ENCODE measurements at regions not wholly inside any gene's neighbourhood (a gene's known extent, or its start where the extent isn't known, plus 50 kb on each side); places are given as distances from the start of the nearest gene placed in this dataset.

DNA sequence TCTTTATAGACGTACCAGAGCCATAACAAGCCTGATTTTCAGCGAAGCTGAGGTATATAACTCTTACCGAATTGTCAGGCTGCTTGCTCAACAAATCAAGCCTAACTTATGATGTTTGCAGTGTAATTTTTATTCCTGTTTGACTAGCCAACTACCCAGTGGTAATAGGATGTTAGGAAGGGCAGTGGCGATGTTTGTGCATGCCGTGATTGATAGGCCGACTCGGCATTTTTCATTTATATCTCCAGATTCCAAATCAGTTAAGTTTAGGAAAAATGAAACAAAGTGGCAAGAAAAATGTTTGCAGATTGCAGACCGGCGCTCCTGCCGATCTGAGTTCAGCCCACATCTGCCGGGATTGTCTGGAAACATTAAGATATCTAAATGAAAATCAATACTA is 401.6 kb upstream of the ZNF507 start:
- Histone ChIP-seq H3K9ac (ENCODE audit: low read depth, low read length) (no peak overlapping the region), H4K20me1 (ENCODE audit: insufficient read depth, low read length) (no peaks in the 10 kb centered on the region), H3K79me1 (ENCODE audit: low read depth in 1 of 2, low read length in 2 of 2) (no peaks in the 10 kb centered on the region), H3K4ac (ENCODE audit: low read depth, low read length) (no peak overlapping the region), H3K36me3 (ENCODE audit: control insufficient read depth, insufficient read depth, low read length) (no peaks in the 10 kb centered on the region), H3K14ac (replicated peaks; ENCODE audit: low read depth, low read length) (no peak overlapping the region), H3K27ac (ENCODE audit: insufficient read depth, low read length) (no peak overlapping the region), H2AK9ac (replicated peaks; ENCODE audit: low read depth, low read length, poor library complexity) (no peak overlapping the region), H2BK20ac (ENCODE audit: low read depth, low read length) (no peak overlapping the region), H3K18ac (ENCODE audit: low read depth, low read length) (no peak overlapping the region), H3K56ac (ENCODE audit: extremely low read depth, insufficient read depth, low read length) (no peak overlapping the region), H4K91ac (ENCODE audit: insufficient read depth, low read depth, low read length) (no peak overlapping the region), H3K27me3 (ENCODE audit: control insufficient read depth, insufficient read depth, low read length) (no peaks in the 10 kb centered on the region), H3K9me1 (ENCODE audit: insufficient read depth, low read length) (no peaks in the 10 kb centered on the region), H3K4me1 (ENCODE audit: control insufficient read depth, insufficient read depth, low read length) (no peaks in the 10 kb centered on the region), H2AK5ac (ENCODE audit: low read depth, low read length) (no peak overlapping the region), H3K23ac (ENCODE audit: low read depth, low read length) (no peak overlapping the region), H2BK120ac (ENCODE audit: low read depth, low read length) (no peak overlapping the region), H2BK15ac (ENCODE audit: low read depth, low read length) (no peak overlapping the region), H4K5ac (ENCODE audit: low read depth, low read length) (no peak overlapping the region), H2AFZ (replicated peaks; ENCODE audit: low read length, poor library complexity) (no peak overlapping the region), H3K4me2 (ENCODE audit: low read depth, low read length) (no peak overlapping the region), H3K9me3 (ENCODE audit: control insufficient read depth, insufficient read depth, low read length) (peaks cover 22% of the 10 kb centered on the region), H2BK5ac (ENCODE audit: low read depth, low read length, poor library complexity, severe bottlenecking) (no peak overlapping the region), H3K4me3 (ENCODE audit: insufficient read depth, low read depth, low read length) (no peak overlapping the region), H4K8ac (ENCODE audit: low read depth in 2 of 2, low read length in 2 of 2) (no peak overlapping the region)
- ChIA-PET POLR2A (ENCODE audit: unreplicated experiment) (no interaction called here), CTCF (no interaction called here)
- 53% methylated on average over 3 of the region's 11 CpGs; no CpG with 5 or more reads in 1 of the 2 experiments for WGBS, 2 experiments (ENCODE audit: extremely low coverage in 2 of 2, insufficient read length in 1 of 2)
- in situ Hi-C loops (cut with MboI; ENCODE audit: low sequenced_read_pairs) (no loop called here), intact Hi-C loops (cut with micrococcal nuclease) (no loop called here), dilution Hi-C loops (cut with HindIII; ENCODE audit: low sequenced_read_pairs, unreplicated experiment) (no loop called here)
- no TSS peak for BruUV-seq (replicated peaks)
- no peak for ATAC-seq (ENCODE audit: low read depth)
- TF ChIP-seq POLR2A (IDR thresholded peaks at IDR 0.05; ENCODE audit: low read depth, low read length), result no peak
- TF ChIP-seq CHD1 (IDR thresholded peaks at IDR 0.05; ENCODE audit: low read depth, low read length), result no peak
- TF ChIP-seq BHLHE40 (IDR thresholded peaks at IDR 0.05; ENCODE audit: low read depth, low read length), result no peak
- TF ChIP-seq, protein P1, sequence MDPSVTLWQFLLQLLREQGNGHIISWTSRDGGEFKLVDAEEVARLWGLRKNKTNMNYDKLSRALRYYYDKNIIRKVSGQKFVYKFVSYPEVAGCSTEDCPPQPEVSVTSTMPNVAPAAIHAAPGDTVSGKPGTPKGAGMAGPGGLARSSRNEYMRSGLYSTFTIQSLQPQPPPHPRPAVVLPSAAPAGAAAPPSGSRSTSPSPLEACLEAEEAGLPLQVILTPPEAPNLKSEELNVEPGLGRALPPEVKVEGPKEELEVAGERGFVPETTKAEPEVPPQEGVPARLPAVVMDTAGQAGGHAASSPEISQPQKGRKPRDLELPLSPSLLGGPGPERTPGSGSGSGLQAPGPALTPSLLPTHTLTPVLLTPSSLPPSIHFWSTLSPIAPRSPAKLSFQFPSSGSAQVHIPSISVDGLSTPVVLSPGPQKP (IDR thresholded peaks at IDR 0.05; ENCODE audit: borderline replicate concordance, low read depth, low read length), result no peak
- no peak for TF ChIP-seq NFE2L2 (IDR thresholded peaks at IDR 0.05; ENCODE audit: low read depth, low read length)
- DNase-seq, result no peak

Measured in IMR-90 (cell line).